ENCODE measurements at regions not wholly inside any gene's neighbourhood (a gene's known extent, or its start where the extent isn't known, plus 50 kb on each side); places are given as distances from the start of the nearest gene placed in this dataset.
A peak's percentile ranks its signal among the peaks of the same experiment; 100 is the strongest.

GRCh38 chr3:27859821-27860220 lies 137.7 kb upstream of the EOMES start:
- no peaks in the 10 kb centered on the region for H3K9me3 ChIP-seq (replicated peaks; ENCODE audit: control insufficient read depth, insufficient read depth, low read length)
- intact Hi-C loops (cut with micrococcal nuclease) = no loop called here
- no peak overlapping the region for H2AFZ ChIP-seq (ENCODE audit: low read depth, low read length)
- H3K9ac ChIP-seq (replicated peaks; ENCODE audit: extremely low read depth, insufficient read depth, low read length) = no peak overlapping the region
- no peaks in the 10 kb centered on the region for H3K9me1 ChIP-seq (replicated peaks; ENCODE audit: control insufficient read depth, extremely low read depth, insufficient read depth, low read length)
- no peaks in the 10 kb centered on the region for H4K20me1 ChIP-seq (replicated peaks; ENCODE audit: control insufficient read depth, extremely low read depth, insufficient read depth, low read length)
- DNase-seq (ENCODE audit: low read depth, low spot score) (no peak), FAIRE-seq (no peak)
- no peaks in the 10 kb centered on the region for H3K36me3 ChIP-seq (ENCODE audit: control insufficient read depth in 2 of 2, extremely low read depth in 1 of 2, insufficient read depth in 2 of 2, low read length in 2 of 2)
- dilution Hi-C loops (cut with MboI; ENCODE audit: extremely low pct_ligation_motif_present, low sequenced_read_pairs) = no loop called here
- BruUV-seq (replicated peaks) = no TSS peak
- H3K27ac ChIP-seq (ENCODE audit: insufficient read depth, low read depth, low read length) = no peak overlapping the region
- H3K4me3 ChIP-seq (replicated peaks in 1 of 3; ENCODE audit: insufficient read depth in 1 of 3, low read depth in 1 of 3, low read length in 3 of 3) = no peak overlapping the region
- TF ChIP-seq MAX (IDR thresholded peaks at IDR 0.05; ENCODE audit: insufficient read depth, insufficient read length) = no peak
- no peak for TF ChIP-seq JUN (IDR thresholded peaks at IDR 0.05; ENCODE audit: borderline replicate concordance, insufficient read depth, insufficient read length, low read depth)
- no peak for TF ChIP-seq GATA2 (IDR thresholded peaks at IDR 0.05; ENCODE audit: insufficient read depth, insufficient read length, low read depth, low read length)
- H3K27me3 ChIP-seq (ENCODE audit: control insufficient read depth in 2 of 2, insufficient read depth in 2 of 2, low read length in 2 of 2) = no peaks in the 10 kb centered on the region
- H3K4me2 ChIP-seq (ENCODE audit: insufficient read depth, low read length) = no peak overlapping the region
- CTCF ChIA-PET = no interaction called here
- H3K4me1 ChIP-seq (ENCODE audit: control insufficient read depth, extremely low read depth, insufficient read depth, low read length) = no peaks in the 10 kb centered on the region
- POLR2A ChIA-PET = no interaction called here
- H3K79me2 ChIP-seq (ENCODE audit: control insufficient read depth, insufficient read depth, low read length) = no peaks in the 10 kb centered on the region

GRCh38 chr3:27861046-27862036 lies 139.2 kb upstream of the EOMES start:
- CTCF ChIA-PET = no interaction called here
- intact Hi-C loops (cut with micrococcal nuclease) = no loop called here

More at GRCh38 chr3:27861046-27862036, 139.2 kb upstream of the EOMES start:
- Histone ChIP-seq H3K9me1 (replicated peaks; ENCODE audit: control insufficient read depth, extremely low read depth, insufficient read depth, low read length) (no peaks in the 10 kb centered on the region), H4K20me1 (replicated peaks; ENCODE audit: control insufficient read depth, extremely low read depth, insufficient read depth, low read length) (no peaks in the 10 kb centered on the region), H3K79me2 (ENCODE audit: control insufficient read depth, insufficient read depth, low read length) (no peaks in the 10 kb centered on the region), H3K4me1 (ENCODE audit: control insufficient read depth, extremely low read depth, insufficient read depth, low read length) (no peaks in the 10 kb centered on the region), H3K36me3 (ENCODE audit: control insufficient read depth in 2 of 2, extremely low read depth in 1 of 2, insufficient read depth in 2 of 2, low read length in 2 of 2) (no peaks in the 10 kb centered on the region), H3K27ac (ENCODE audit: insufficient read depth, low read depth, low read length) (no peak overlapping the region), H2AFZ (ENCODE audit: low read depth, low read length) (no peak overlapping the region), H3K9ac (replicated peaks; ENCODE audit: extremely low read depth, insufficient read depth, low read length) (no peak overlapping the region), H3K4me3 (replicated peaks in 1 of 3; ENCODE audit: insufficient read depth in 1 of 3, low read depth in 1 of 3, low read length in 3 of 3) (no peak overlapping the region), H3K4me2 (ENCODE audit: insufficient read depth, low read length) (no peak overlapping the region), H3K27me3 (ENCODE audit: control insufficient read depth in 2 of 2, insufficient read depth in 2 of 2, low read length in 2 of 2) (no peaks in the 10 kb centered on the region), H3K9me3 (replicated peaks; ENCODE audit: control insufficient read depth, insufficient read depth, low read length) (no peaks in the 10 kb centered on the region)
- no TSS peak for BruUV-seq (replicated peaks)
- dilution Hi-C loops (cut with MboI; ENCODE audit: extremely low pct_ligation_motif_present, low sequenced_read_pairs) = no loop called here
- POLR2A ChIA-PET = no interaction called here
- DNase-seq (ENCODE audit: low read depth, low spot score) (no peak), FAIRE-seq (peak; percentile 8)
- TF ChIP-seq MYC (IDR thresholded peaks at IDR 0.05; ENCODE audit: low read depth, low read length) (no peak), GATA2 (IDR thresholded peaks at IDR 0.05; ENCODE audit: insufficient read depth, insufficient read length, low read depth, low read length) (no peak)
